ENCODE measurements at regions not wholly inside any gene's neighbourhood (a gene's known extent, or its start where the extent isn't known, plus 50 kb on each side); places are given as distances from the start of the nearest gene placed in this dataset.

DNA sequence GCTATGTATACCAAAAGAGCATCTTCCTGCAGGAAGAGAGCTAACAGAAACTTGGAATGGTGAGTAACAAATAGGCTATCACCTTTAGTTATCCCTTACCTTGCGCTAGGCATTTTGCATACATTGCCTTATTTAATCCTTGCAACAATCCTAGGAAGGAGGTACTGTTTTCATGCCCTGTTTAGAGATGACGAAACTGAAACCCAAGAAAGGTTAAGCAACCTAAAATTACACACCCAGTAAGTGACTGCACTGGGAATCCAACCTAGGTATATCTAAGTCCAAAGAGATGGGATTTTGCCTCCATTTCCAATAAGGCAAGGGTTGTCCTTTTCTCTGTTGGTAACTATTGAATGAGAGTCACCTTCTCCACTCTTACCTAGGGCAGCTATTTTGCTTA is 144.5 kb downstream of the TM2D1 start:
- TF ChIP-seq, protein P1, sequence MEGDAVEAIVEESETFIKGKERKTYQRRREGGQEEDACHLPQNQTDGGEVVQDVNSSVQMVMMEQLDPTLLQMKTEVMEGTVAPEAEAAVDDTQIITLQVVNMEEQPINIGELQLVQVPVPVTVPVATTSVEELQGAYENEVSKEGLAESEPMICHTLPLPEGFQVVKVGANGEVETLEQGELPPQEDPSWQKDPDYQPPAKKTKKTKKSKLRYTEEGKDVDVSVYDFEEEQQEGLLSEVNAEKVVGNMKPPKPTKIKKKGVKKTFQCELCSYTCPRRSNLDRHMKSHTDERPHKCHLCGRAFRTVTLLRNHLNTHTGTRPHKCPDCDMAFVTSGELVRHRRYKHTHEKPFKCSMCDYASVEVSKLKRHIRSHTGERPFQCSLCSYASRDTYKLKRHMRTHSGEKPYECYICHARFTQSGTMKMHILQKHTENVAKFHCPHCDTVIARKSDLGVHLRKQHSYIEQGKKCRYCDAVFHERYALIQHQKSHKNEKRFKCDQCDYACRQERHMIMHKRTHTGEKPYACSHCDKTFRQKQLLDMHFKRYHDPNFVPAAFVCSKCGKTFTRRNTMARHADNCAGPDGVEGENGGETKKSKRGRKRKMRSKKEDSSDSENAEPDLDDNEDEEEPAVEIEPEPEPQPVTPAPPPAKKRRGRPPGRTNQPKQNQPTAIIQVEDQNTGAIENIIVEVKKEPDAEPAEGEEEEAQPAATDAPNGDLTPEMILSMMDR (IDR thresholded peaks at IDR 0.05): no peak
- no peaks in the 10 kb centered on the region for H3K36me3 ChIP-seq (ENCODE audit: low read depth)
- intact Hi-C loops (cut with DNase I, micrococcal nuclease): no loop called here
- H3K4me1 ChIP-seq (ENCODE audit: low read depth): no peaks in the 10 kb centered on the region
- H3K4me3 ChIP-seq: no peak overlapping the region
- H3K9me3 ChIP-seq: no peaks in the 10 kb centered on the region
- DNase-seq (no peak), ATAC-seq (no peak)

DNA sequence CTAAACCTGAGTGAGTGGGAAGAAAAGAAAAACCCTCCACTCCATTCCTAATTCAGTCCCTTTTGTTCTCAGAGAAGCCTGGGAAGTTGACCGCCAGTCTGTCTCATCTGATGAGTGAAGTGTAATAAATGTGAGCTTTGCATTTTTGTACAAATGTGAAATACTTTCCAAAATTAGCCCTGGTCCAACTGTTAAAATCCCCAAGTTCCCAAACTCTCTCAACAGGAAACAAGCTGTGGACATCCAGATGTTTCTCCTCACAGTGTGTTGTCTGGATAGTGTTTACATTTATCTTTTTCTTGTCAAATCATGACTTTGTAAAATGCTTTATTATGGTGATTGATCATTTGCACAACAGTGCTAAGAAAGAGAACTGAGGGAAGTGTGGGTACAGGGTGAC is 145.1 kb downstream of the TM2D1 start:
- H3K4me3 ChIP-seq: no peak overlapping the region
- H3K9me3 ChIP-seq: no peaks in the 10 kb centered on the region
- ATAC-seq (no peak), DNase-seq (no peak)
- no peaks in the 10 kb centered on the region for H3K4me1 ChIP-seq (ENCODE audit: low read depth)
- H3K36me3 ChIP-seq (ENCODE audit: low read depth): no peaks in the 10 kb centered on the region
- TF ChIP-seq, protein P1 (IDR thresholded peaks at IDR 0.05): no peak
- intact Hi-C loops (cut with DNase I, micrococcal nuclease): no loop called here

DNA sequence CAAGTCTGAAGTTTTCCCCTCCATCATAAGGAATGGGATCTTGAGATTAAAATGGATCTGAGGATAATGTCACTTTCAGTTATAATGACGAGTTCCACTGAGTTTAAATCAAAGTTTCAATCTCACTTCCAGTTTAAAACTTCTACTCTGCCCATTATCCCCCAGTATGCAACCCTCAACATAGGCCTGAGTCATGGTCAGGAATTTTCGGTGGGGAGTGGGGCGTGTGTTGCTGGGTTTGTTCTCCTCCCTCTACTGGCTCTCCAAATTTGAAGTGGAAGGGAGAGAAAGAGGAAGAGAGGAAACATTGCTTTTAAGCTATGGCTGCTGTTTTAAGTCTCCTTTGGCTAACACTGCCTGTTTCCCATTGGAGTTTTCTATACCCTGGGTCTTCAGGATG is 152.9 kb downstream of the TM2D1 start:
- Histone ChIP-seq H3K9me3 (no peaks in the 10 kb centered on the region), H3K4me1 (ENCODE audit: low read depth) (no peaks in the 10 kb centered on the region), H3K4me3 (no peak overlapping the region), H3K36me3 (ENCODE audit: low read depth) (no peaks in the 10 kb centered on the region)
- TF ChIP-seq, protein P1 (IDR thresholded peaks at IDR 0.05): no peak
- ATAC-seq (no peak), DNase-seq (no peak)
- intact Hi-C loops (cut with DNase I, micrococcal nuclease): no loop called here

DNA sequence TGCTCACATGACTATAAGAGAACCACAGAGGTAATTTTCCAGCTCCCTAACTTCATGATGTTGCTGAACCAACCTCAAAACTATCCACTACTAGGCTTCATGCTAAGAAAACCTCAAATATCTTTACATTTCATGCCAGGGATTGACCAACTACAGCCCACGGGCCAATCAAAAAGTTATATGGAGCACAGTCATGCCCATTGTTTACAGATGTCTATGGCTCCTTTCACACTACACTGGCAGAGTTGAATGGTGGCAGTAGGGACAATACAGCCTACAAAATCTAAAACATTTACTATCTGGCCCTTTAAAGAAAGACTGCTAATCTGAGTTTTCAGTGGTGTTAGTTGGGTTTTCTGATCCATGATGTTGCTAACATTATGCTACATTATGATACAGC is 154.8 kb downstream of the TM2D1 start:
- H3K9me3 ChIP-seq: peaks cover 18% of the 10 kb centered on the region
- no peak for ATAC-seq
- no peaks in the 10 kb centered on the region for H3K36me3 ChIP-seq (ENCODE audit: low read depth)
- no peak for DNase-seq
- TF ChIP-seq, protein P1 (IDR thresholded peaks at IDR 0.05): no peak
- intact Hi-C loops (cut with DNase I, micrococcal nuclease): no loop called here
- H3K4me3 ChIP-seq: no peak overlapping the region
- no peaks in the 10 kb centered on the region for H3K4me1 ChIP-seq (ENCODE audit: low read depth)

DNA sequence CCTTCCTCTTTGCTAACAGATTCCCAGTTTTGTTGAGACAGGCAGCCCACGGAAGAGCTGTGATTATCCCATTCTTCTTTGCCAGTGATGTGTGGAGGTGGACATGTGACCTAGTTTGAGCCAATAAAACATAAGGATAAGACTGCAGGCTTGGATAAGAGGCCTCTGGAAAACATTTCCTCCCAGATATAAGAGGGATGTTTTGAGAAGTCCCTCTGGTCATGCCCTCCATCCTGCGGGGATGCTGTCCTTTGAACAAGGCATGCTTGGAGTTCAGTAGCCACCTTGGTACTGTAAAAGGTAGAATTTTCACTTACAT is 155.7 kb downstream of the TM2D1 start:
- no peaks in the 10 kb centered on the region for H3K36me3 ChIP-seq (ENCODE audit: low read depth)
- TF ChIP-seq, protein P1 (IDR thresholded peaks at IDR 0.05): no peak
- H3K4me1 ChIP-seq (ENCODE audit: low read depth): no peaks in the 10 kb centered on the region
- intact Hi-C loops (cut with DNase I, micrococcal nuclease): no loop called here
- ATAC-seq (no peak), DNase-seq (no peak)
- peaks cover 19% of the 10 kb centered on the region for H3K9me3 ChIP-seq
- no peak overlapping the region for H3K4me3 ChIP-seq
